HCT116 (cell line): ENCODE measurements at regions not wholly inside any gene's neighbourhood (a gene's known extent, or its start where the extent isn't known, plus 50 kb on each side); places are given as distances from the start of the nearest gene placed in this dataset.

ENCODE experiments used
- ATAC-seq: fragments of 200-7000 bp; cut with Tn5 transposase; 2 replicates; pipeline ENCODE4 v1.9.1; 2020; ENCODE audit warnings: mild to moderate bottlenecking, moderate library complexity
- BruUV-seq: library from RNA; stranded (reverse); fragments of 400-500 nt; replicated peaks from 2 replicates; lab custom pipeline; 2021; lab: Mats Ljungman, UMichigan
- CTCF ChIA-PET: fragments of 300-600 bp; sonication (Branson Sonifier 250); formaldehyde crosslinking; loops from one replicate; lab custom pipeline; 2021; ENCODE audit warnings: antibody characterized with exemption; lab: Charles Lee
- POLR2A ChIA-PET: fragments of 300-600, 350-600 bp; sonication (Branson Sonifier 250); formaldehyde crosslinking; loops from one replicate; lab custom pipeline; 2021; ENCODE audit warnings: antibody characterized with exemption; lab: Charles Lee
- RAD21 ChIA-PET, 2 experiments: fragments of 300-600 bp; sonication (Branson Sonifier 250); formaldehyde crosslinking; loops; one replicate each; lab custom pipeline; 2023; ENCODE audit warnings: low total read pairs in 2 of 2; ENCODE audit not compliant: uncharacterized antibody in 2 of 2, unreplicated experiment in 2 of 2, low non-redundant PET in 1 of 2; lab: Charles Lee
- DNase-seq: peaks from one replicate; pipeline ENCODE4 v3.0.0-alpha.2; 2010; ENCODE audit warnings: low read depth, low spot score
- H2AFZ ChIP-seq: fragments of 200-600 bp; shearing (Covaris generic), sonication (generic); 2 replicates; pipeline ENCODE4 v1.6.1; 2017; ENCODE audit warnings: low read depth, mixed run types, mixed read lengths, antibody characterized with exemption, low read length; ENCODE audit not compliant: poor library complexity, severe bottlenecking
- H3K27ac ChIP-seq: 2 replicates; pipeline ENCODE4 v1.5.1; 2012; ENCODE audit warnings: low read depth, low read length
- H3K27me3 ChIP-seq: fragments of 200-600 bp; sonication (generic); 2 replicates; pipeline ENCODE4 v1.6.1; 2016; ENCODE audit warnings: mixed run types, low read length, mixed read lengths; ENCODE audit not compliant: insufficient read depth
- H3K36me3 ChIP-seq, 2 experiments: fragments of 200-500 bp in 1 of 2; fragments of 200-600 bp in 1 of 2; sonication (Bioruptor generic) in 1 of 2; sonication (generic) in 1 of 2; 2 replicates each; pipeline versions ENCODE4 v1.5.1 to v1.6.1; 2014 to 2016; ENCODE audit warnings: low read length in 2 of 2, inconsistent platforms in 1 of 2, mixed read lengths in 1 of 2, mixed run types in 1 of 2; ENCODE audit not compliant: insufficient read depth in 2 of 2, control insufficient read depth in 1 of 2
- H3K4me1 ChIP-seq, 2 experiments: fragments of 200-600 bp in 1 of 2; sonication (generic) in 1 of 2; 2 replicates each; pipeline versions ENCODE4 v1.5.1 to v1.6.1; 2012 to 2017; ENCODE audit warnings: low read length in 2 of 2, inconsistent platforms in 1 of 2, mild to moderate bottlenecking in 1 of 2, mixed read lengths in 1 of 2, mixed run types in 1 of 2, moderate library complexity in 1 of 2; ENCODE audit not compliant: insufficient read depth in 2 of 2, control insufficient read depth in 1 of 2
- H3K4me2 ChIP-seq: fragments of 200-600 bp; sonication (generic); 2 replicates; pipeline ENCODE4 v1.6.1; 2017; ENCODE audit warnings: mixed run types, low read length, mixed read lengths
- H3K4me3 ChIP-seq, 2 experiments: fragments of 200-600 bp in 1 of 2; sonication (generic) in 1 of 2; replicated peaks in 1 of 2; 2 replicates each; pipeline ENCODE4 v1.5.1; 2011 to 2016; ENCODE audit warnings: low read length in 2 of 2, control low read depth in 1 of 2, low read depth in 1 of 2, mild to moderate bottlenecking in 1 of 2, mixed read lengths in 1 of 2, mixed run types in 1 of 2
- H3K79me2 ChIP-seq: fragments of 200-600 bp; sonication (generic); 2 replicates; pipeline ENCODE4 v1.6.1; 2017; ENCODE audit warnings: mild to moderate bottlenecking, mixed run types, low read length, moderate library complexity, mixed read lengths; ENCODE audit not compliant: insufficient read depth
- H3K9ac ChIP-seq: fragments of 200-600 bp; sonication (generic); 2 replicates; pipeline ENCODE4 v1.6.1; 2016; ENCODE audit warnings: low read length, mixed read lengths
- H3K9me2 ChIP-seq: fragments of 200-600 bp; sonication (generic), shearing (Covaris generic); 2 replicates; pipeline ENCODE4 v1.6.1; 2017; ENCODE audit warnings: mixed run types, mild to moderate bottlenecking, moderate library complexity; ENCODE audit not compliant: insufficient read depth
- H3K9me3 ChIP-seq, 2 experiments: fragments of 200-500 bp in 1 of 2; fragments of 200-600 bp in 1 of 2; sonication (Bioruptor generic) in 1 of 2; sonication (generic) in 1 of 2; 2 replicates each; pipeline ENCODE4 v1.6.1; 2014 to 2017; ENCODE audit warnings: low read length in 2 of 2, mixed read lengths in 2 of 2, inconsistent platforms in 1 of 2, low read depth in 1 of 2, mild to moderate bottlenecking in 1 of 2, mixed run types in 1 of 2, moderate library complexity in 1 of 2; ENCODE audit not compliant: control insufficient read depth in 1 of 2, insufficient read depth in 1 of 2
- H4K20me1 ChIP-seq: fragments of 200-600 bp; sonication (generic), shearing (Covaris generic); 2 replicates; pipeline ENCODE4 v1.6.1; 2017; ENCODE audit warnings: mixed run types, mild to moderate bottlenecking, moderate library complexity; ENCODE audit not compliant: insufficient read depth
- JUND ChIP-seq: IDR thresholded peaks from 2 replicates; pipeline ENCODE4 v1.6.1; 2012
- POLR2A ChIP-seq: IDR thresholded peaks from 2 replicates; pipeline ENCODE4 v1.7.0; 2011; ENCODE audit warnings: borderline replicate concordance; ENCODE audit not compliant: insufficient read depth, insufficient read length; ENCODE audit errors: extremely low read depth
- POLR2AphosphoS5 ChIP-seq: IDR thresholded peaks from 2 replicates; pipeline ENCODE4 v1.6.1; 2011; ENCODE audit warnings: mild to moderate bottlenecking, low read depth, low read length, moderate library complexity
- SRF ChIP-seq: IDR thresholded peaks from 2 replicates; pipeline ENCODE4 v1.6.1; 2012; ENCODE audit warnings: low read depth
- intact Hi-C: fragments of 100-400 bp; cut with micrococcal nuclease; formaldehyde crosslinking; loops from 2 replicates; pipeline ENCODE4 v1.10.0; 2022
- TF ChIP-seq, protein P1 (sequence below), 3 experiments: fragments of 200-600 bp in 1 of 3; sonication (generic) in 1 of 3; IDR thresholded peaks in 2 of 3; conservative IDR thresholded peaks in 1 of 3; 2 replicates each; pipeline ENCODE4 v1.5.1; 2012 to 2017; ENCODE audit warnings: low read depth in 2 of 3, low read length in 2 of 3, antibody characterized with exemption in 1 of 3, borderline replicate concordance in 1 of 3, control low read depth in 1 of 3, mild to moderate bottlenecking in 1 of 3, mixed read lengths in 1 of 3, mixed run types in 1 of 3, moderate library complexity in 1 of 3; ENCODE audit not compliant: insufficient read depth in 1 of 3

GRCh38 chr4:149885896-149886295 lies 70.3 kb upstream of the IQCM start:
- Histone ChIP-seq H2AFZ (no peak overlapping the region), H3K4me2 (peak overlapping the region; percentile 22; the same call in 1 of the 2 replicates), H3K27me3 (no peaks in the 10 kb centered on the region), H4K20me1 (no peaks in the 10 kb centered on the region), H3K4me3 (no peak overlapping the region), H3K79me2 (no peaks in the 10 kb centered on the region), H3K4me1 (peaks cover 0 to 18% of the 10 kb centered on the region in 2 experiments; a peak in 2 of 4 replicates), H3K36me3 (no peaks in the 10 kb centered on the region), H3K27ac (no peak overlapping the region), H3K9me2 (no peaks in the 10 kb centered on the region), H3K9ac (no peak overlapping the region), H3K9me3 (no peaks in the 10 kb centered on the region)
- ChIA-PET POLR2A (no interaction called here), CTCF (no interaction called here), RAD21 (no interaction called here)
- BruUV-seq: no TSS peak
- DNase-seq (no peak), ATAC-seq (peak; percentile 27; the same call in 1 of the 2 replicates)
- intact Hi-C loops: no loop called here
- TF ChIP-seq JUND: 0 out of 2 replicates have a peak, but pooled peaks have one; percentile 11
- no peak for TF ChIP-seq POLR2AphosphoS5

GRCh38 chr4:149886786-149887490 lies 71.3 kb upstream of the IQCM start:
- H3K79me2 ChIP-seq: no peaks in the 10 kb centered on the region
- H3K27me3 ChIP-seq: no peaks in the 10 kb centered on the region
- CTCF ChIA-PET: no interaction called here
- H3K4me3 ChIP-seq: no peak overlapping the region
- TF ChIP-seq SRF (no peak), POLR2A (no peak), POLR2AphosphoS5 (no peak)
- TF ChIP-seq, protein P1, sequence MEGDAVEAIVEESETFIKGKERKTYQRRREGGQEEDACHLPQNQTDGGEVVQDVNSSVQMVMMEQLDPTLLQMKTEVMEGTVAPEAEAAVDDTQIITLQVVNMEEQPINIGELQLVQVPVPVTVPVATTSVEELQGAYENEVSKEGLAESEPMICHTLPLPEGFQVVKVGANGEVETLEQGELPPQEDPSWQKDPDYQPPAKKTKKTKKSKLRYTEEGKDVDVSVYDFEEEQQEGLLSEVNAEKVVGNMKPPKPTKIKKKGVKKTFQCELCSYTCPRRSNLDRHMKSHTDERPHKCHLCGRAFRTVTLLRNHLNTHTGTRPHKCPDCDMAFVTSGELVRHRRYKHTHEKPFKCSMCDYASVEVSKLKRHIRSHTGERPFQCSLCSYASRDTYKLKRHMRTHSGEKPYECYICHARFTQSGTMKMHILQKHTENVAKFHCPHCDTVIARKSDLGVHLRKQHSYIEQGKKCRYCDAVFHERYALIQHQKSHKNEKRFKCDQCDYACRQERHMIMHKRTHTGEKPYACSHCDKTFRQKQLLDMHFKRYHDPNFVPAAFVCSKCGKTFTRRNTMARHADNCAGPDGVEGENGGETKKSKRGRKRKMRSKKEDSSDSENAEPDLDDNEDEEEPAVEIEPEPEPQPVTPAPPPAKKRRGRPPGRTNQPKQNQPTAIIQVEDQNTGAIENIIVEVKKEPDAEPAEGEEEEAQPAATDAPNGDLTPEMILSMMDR (IDR thresholded peaks at IDR 0.05 in 2 of 3, conservative IDR thresholded peaks at IDR 0.05 in 1 of 3; ENCODE audit: borderline replicate concordance in 1 of 3, insufficient read depth in 1 of 3, low read depth in 2 of 3, low read length in 2 of 3): no peak
- TF ChIP-seq, all 23 proteins: peak for 0
- DNase-seq: no peak
- Histone ChIP-seq H3K36me3 (no peaks in the 10 kb centered on the region), H2AFZ (no peak overlapping the region), H3K4me2 (no peak overlapping the region), H3K9ac (no peak overlapping the region), H3K9me3 (no peaks in the 10 kb centered on the region), H3K4me1 (peaks cover 0 to 18% of the 10 kb centered on the region in 2 experiments; a peak in 2 of 4 replicates), H3K9me2 (no peaks in the 10 kb centered on the region), H3K27ac (no peak overlapping the region), H4K20me1 (no peaks in the 10 kb centered on the region)
- ChIA-PET POLR2A (no interaction called here), RAD21 (no interaction called here)
- intact Hi-C loops: no loop called here
- BruUV-seq: no TSS peak
- ATAC-seq: no peak
